ENCODE measurements at regions not wholly inside any gene's neighbourhood (a gene's known extent, or its start where the extent isn't known, plus 50 kb on each side); places are given as distances from the start of the nearest gene placed in this dataset.

GRCh38 chr6:153588330-153588729, 450.7 kb upstream of the OPRM1 start:
- Histone ChIP-seq H2AFZ (ENCODE audit: low read length) (no peak overlapping the region), H3K9me3 (ENCODE audit: insufficient read depth in 2 of 2, low read depth in 1 of 2, low read length in 1 of 2) (no peaks in the 10 kb centered on the region), H3K56ac (replicated peaks; ENCODE audit: insufficient read length, low read depth, low read length) (no peak overlapping the region), H2BK15ac (ENCODE audit: low read length) (no peak overlapping the region), H3K36me3 (ENCODE audit: control insufficient read depth in 2 of 4, insufficient read depth in 4 of 4, low read length in 3 of 4) (no peaks in the 10 kb centered on the region), H3K4ac (replicated peaks; ENCODE audit: insufficient read length, low read depth, low read length) (no peak overlapping the region), H3K27ac (ENCODE audit: low read depth, low read length) (no peak overlapping the region), H3K23ac (ENCODE audit: insufficient read length) (no peak overlapping the region), H3K18ac (ENCODE audit: extremely low read depth, low read length) (no peak overlapping the region), H3K4me3 (ENCODE audit: extremely low read depth in 1 of 4, insufficient read depth in 2 of 4, low read depth in 3 of 4, low read length in 4 of 4) (no peak overlapping the region), H3K79me2 (ENCODE audit: control insufficient read depth in 1 of 2, insufficient read depth in 2 of 2, low read length in 2 of 2) (no peaks in the 10 kb centered on the region), H2BK12ac (ENCODE audit: low read depth, low read length) (no peak overlapping the region), H3K79me1 (ENCODE audit: low read depth, low read length) (no peaks in the 10 kb centered on the region), H3K27me3 (replicated peaks in 1 of 4; ENCODE audit: control insufficient read depth in 3 of 4, extremely low read depth in 1 of 4, insufficient read depth in 3 of 4, low read length in 3 of 4) (no peaks in the 10 kb centered on the region; a peak in 1 of 7 replicates), H2BK20ac (ENCODE audit: low read length) (no peak overlapping the region), H3K4me2 (ENCODE audit: insufficient read depth in 1 of 2, low read depth in 2 of 2, low read length in 2 of 2) (no peak overlapping the region), H4K8ac (ENCODE audit: extremely low read depth, insufficient read depth, low read length) (no peak overlapping the region), H3K4me1 (replicated peaks in 1 of 4; ENCODE audit: control insufficient read depth in 3 of 4, insufficient read depth in 4 of 4, low read length in 3 of 4) (no peaks in the 10 kb centered on the region), H4K5ac (ENCODE audit: insufficient read length, low read depth, low read length) (no peak overlapping the region), H4K91ac (replicated peaks; ENCODE audit: insufficient read length, low read length) (no peak overlapping the region), H3K9ac (replicated peaks in 1 of 4; ENCODE audit: extremely low read depth in 1 of 4, low read depth in 3 of 4, low read length in 3 of 4) (no peak overlapping the region), H3K23me2 (ENCODE audit: low read depth, low read length) (no peaks in the 10 kb centered on the region), H4K20me1 (replicated peaks in 1 of 2; ENCODE audit: control insufficient read depth in 1 of 2, insufficient read depth in 2 of 2, low read length in 2 of 2) (no peaks in the 10 kb centered on the region), H2BK120ac (replicated peaks; ENCODE audit: low read depth, low read length) (no peak overlapping the region), H2BK5ac (ENCODE audit: low read depth, low read length) (no peak overlapping the region), H3K14ac (ENCODE audit: insufficient read length) (no peak overlapping the region), H2AK5ac (ENCODE audit: low read depth, low read length) (no peak overlapping the region)
- FAIRE-seq (no peak), DNase-seq (ENCODE audit: low read depth in 1 of 2, low spot score in 2 of 2) (no peak)
- 85% methylated on average over 3 of the region's 3 CpGs; no CpG with 5 or more reads in 1 of the 2 experiments for WGBS, 2 experiments (ENCODE audit: extremely low coverage in 1 of 2, insufficient coverage in 1 of 2, insufficient read length in 1 of 2, insufficient replicate concordance in 2 of 2, low coverage in 1 of 2, low lambda C conversion rate in 2 of 2, missing lambda C conversion rate in 1 of 2)
- ChIA-PET POLR2A (ENCODE audit: partially characterized antibody) (no interaction called here), CTCF (ENCODE audit: partially characterized antibody) (no interaction called here)
- TF ChIP-seq HDAC6 (IDR thresholded peaks at IDR 0.05; ENCODE audit: low read depth, low read length), result no peak
- no peak for TF ChIP-seq POLR2AphosphoS5 (IDR thresholded peaks at IDR 0.05; ENCODE audit: low read depth, low read length)
- TF ChIP-seq BCL11A (IDR thresholded peaks at IDR 0.05; ENCODE audit: low read depth in 2 of 2, low read length in 2 of 2), result no peak
- TF ChIP-seq ASH2L (IDR thresholded peaks at IDR 0.05; ENCODE audit: low read length), result no peak
- TF ChIP-seq, protein P1, sequence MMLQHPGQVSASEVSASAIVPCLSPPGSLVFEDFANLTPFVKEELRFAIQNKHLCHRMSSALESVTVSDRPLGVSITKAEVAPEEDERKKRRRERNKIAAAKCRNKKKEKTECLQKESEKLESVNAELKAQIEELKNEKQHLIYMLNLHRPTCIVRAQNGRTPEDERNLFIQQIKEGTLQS (IDR thresholded peaks at IDR 0.05; ENCODE audit: insufficient read depth, low read depth, low read length), result no peak
- TF ChIP-seq, protein P2, sequence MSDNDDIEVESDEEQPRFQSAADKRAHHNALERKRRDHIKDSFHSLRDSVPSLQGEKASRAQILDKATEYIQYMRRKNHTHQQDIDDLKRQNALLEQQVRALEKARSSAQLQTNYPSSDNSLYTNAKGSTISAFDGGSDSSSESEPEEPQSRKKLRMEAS (IDR thresholded peaks at IDR 0.05), result no peak
- TF ChIP-seq, protein P3, sequence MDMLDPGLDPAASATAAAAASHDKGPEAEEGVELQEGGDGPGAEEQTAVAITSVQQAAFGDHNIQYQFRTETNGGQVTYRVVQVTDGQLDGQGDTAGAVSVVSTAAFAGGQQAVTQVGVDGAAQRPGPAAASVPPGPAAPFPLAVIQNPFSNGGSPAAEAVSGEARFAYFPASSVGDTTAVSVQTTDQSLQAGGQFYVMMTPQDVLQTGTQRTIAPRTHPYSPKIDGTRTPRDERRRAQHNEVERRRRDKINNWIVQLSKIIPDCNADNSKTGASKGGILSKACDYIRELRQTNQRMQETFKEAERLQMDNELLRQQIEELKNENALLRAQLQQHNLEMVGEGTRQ (IDR thresholded peaks at IDR 0.05; ENCODE audit: low read length), result no peak
- no peak for TF ChIP-seq ZNF274 (IDR thresholded peaks at IDR 0.05; ENCODE audit: borderline replicate concordance, extremely low read depth, low read length)
- no peak for TF ChIP-seq GABPA (IDR thresholded peaks at IDR 0.05; ENCODE audit: borderline replicate concordance, insufficient read depth, low read length)
- no peak for TF ChIP-seq TAF1 (IDR thresholded peaks at IDR 0.05; ENCODE audit: low read depth, low read length)
- no peak for TF ChIP-seq CBX5 (IDR thresholded peaks at IDR 0.05; ENCODE audit: low read depth, low read length)
- TF ChIP-seq PHF8 (conservative IDR thresholded peaks at IDR 0.05; ENCODE audit: low read depth, low read length), result no peak
- TF ChIP-seq EGR1 (IDR thresholded peaks at IDR 0.05; ENCODE audit: borderline replicate concordance, low read depth, low read length), result no peak
